ENCODE measurements at regions not wholly inside any gene's neighbourhood (a gene's known extent, or its start where the extent isn't known, plus 50 kb on each side); places are given as distances from the start of the nearest gene placed in this dataset.

DNA sequence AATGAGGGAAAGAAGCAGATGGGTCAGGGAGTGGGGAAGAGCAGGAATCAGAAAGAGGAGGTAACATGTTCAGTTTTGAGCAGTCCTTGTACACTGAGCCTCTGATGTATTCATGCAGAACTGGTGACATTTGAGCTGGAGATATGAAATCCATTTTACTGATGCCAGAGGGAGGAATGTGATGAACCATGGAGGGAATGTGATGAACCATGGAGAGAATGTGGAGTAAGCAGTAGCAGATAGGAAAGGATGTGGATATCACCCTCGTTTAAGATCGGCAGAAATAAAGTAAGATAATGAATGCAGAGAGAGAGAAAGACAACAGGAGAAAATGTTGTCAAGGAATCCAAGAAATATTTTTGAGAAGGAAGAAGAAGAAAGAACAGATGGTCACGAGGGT, 231.6 kb downstream of the TBXT start:
- TF ChIP-seq, protein P1, sequence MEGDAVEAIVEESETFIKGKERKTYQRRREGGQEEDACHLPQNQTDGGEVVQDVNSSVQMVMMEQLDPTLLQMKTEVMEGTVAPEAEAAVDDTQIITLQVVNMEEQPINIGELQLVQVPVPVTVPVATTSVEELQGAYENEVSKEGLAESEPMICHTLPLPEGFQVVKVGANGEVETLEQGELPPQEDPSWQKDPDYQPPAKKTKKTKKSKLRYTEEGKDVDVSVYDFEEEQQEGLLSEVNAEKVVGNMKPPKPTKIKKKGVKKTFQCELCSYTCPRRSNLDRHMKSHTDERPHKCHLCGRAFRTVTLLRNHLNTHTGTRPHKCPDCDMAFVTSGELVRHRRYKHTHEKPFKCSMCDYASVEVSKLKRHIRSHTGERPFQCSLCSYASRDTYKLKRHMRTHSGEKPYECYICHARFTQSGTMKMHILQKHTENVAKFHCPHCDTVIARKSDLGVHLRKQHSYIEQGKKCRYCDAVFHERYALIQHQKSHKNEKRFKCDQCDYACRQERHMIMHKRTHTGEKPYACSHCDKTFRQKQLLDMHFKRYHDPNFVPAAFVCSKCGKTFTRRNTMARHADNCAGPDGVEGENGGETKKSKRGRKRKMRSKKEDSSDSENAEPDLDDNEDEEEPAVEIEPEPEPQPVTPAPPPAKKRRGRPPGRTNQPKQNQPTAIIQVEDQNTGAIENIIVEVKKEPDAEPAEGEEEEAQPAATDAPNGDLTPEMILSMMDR (conservative IDR thresholded peaks at IDR 0.05; ENCODE audit: low read depth, low read length), result no peak
- no peak for TF ChIP-seq EZH2 (IDR thresholded peaks at IDR 0.05; ENCODE audit: borderline replicate concordance, low read depth, low read length, poor library complexity, severe bottlenecking)

Data from A673 (cell line).